Activated naive CD4-positive, alpha-beta T cell treated with anti-CD3 and anti-CD28 coated beads, Interleukin-2, amount 50 U/mL, for 72 hours (primary cell): ENCODE measurements at regions not wholly inside any gene's neighbourhood (a gene's known extent, or its start where the extent isn't known, plus 50 kb on each side); places are given as distances from the start of the nearest gene placed in this dataset.

Source experiments
- ATAC-seq, 2 donors: fragments of 150-1000 bp; cut with Tn5 transposase; 2 replicates each; pipeline ENCODE4 v1.10.0; 2021; ENCODE audit warnings: mild to moderate bottlenecking in 2 of 2, moderate library complexity in 2 of 2
- DNase-seq, 2 donors: peaks; one replicate each; pipeline ENCODE4 v3.0.0; 2021 to 2022; ENCODE audit warnings: low spot score in 2 of 2
- H3K27ac Mint-ChIP-seq, 2 donors: one replicate each; pipeline ENCODE4 v1.8.0; 2022; ENCODE audit warnings: mild to moderate bottlenecking in 2 of 2, mixed read lengths in 2 of 2
- H3K36me3 Mint-ChIP-seq, 2 donors: one replicate each; pipeline ENCODE4 v1.8.0; 2022; ENCODE audit warnings: mixed read lengths in 2 of 2
- H3K9me3 Mint-ChIP-seq, 2 donors: one replicate each; pipeline ENCODE4 v1.8.0; 2022; ENCODE audit warnings: mixed read lengths in 2 of 2

DNA sequence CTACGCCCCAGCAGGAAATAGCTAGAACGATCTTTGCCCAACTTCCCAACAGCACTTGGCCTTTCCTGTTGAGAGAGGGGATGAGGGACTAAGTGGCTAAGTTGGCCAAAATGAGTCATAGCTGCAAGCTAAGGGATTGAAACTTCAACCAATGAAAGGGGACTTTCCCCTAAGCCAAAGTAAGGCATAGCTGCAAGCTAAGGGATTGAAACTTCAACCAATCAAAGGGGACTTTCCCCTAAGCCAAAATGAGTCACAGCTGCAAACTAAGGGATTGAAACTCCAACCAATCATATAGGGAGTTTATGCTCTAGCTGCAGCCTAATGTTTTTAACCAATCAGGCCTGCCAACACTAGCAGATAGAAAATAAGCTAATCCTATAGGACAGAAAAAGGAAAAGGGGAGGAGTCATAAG lies 100.5 kb upstream of the SSTR1 start:
- peak in 1 of 2 donors; percentile 12 for DNase-seq
- Mint-ChIP-seq H3K36me3 (peaks cover 11 to 12% of the 10 kb centered on the region in 2 donors), H3K9me3 (peaks cover 10 to 28% of the 10 kb centered on the region in 2 donors)

DNA sequence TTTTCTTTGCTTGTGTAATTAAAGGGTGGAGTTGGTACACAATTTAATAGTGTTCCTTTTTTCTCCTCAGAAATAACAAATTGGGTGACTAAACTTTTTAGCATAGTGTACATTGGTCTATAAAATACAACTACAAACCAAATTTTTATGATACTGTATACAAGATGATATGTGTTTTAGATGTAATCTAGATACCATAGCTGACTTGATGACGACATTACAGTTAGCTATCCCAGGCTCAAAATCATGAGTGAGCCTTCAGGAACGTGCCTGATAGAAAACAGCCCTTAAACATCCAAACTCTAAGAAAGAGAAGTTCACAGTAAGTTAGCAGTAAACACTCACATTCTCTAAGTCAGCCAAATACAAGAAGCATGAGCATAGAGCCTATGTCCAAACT lies 99.0 kb upstream of the SSTR1 start:
- ATAC-seq (no peak), DNase-seq (no peak)
- Mint-ChIP-seq H3K36me3 (peaks cover 10 to 11% of the 10 kb centered on the region in 2 donors), H3K9me3 (peaks cover 10 to 27% of the 10 kb centered on the region in 2 donors), H3K27ac (peak overlapping the region in 1 of 2 donors; percentile 72)

More for the DNA sequence above, 100.5 kb upstream of the SSTR1 start:
- peak overlapping the region; percentile 33 to 36 for H3K27ac Mint-ChIP-seq
- ATAC-seq: peak; percentile 84 to 96

DNA sequence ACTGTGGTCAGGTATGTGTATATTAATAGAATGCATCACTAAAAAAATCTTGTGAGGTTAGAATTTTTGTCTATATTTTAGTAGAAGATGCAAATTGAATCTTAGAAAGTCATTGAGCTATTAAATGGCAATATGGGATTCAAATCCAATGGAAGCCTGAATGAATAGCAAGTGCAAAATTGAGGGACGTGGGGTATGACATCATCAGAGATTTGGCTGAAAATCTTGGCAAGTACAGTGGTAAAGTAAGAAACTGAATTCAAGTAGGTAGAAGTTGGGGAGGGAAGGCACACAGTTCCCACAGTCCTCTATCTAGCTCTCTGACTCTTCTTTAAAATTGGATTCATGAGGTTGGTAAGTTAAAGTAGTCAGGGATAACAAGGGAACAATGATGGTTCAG lies 97.4 kb upstream of the SSTR1 start:
- ATAC-seq (no peak), DNase-seq (no peak)
- peaks cover 10 to 27% of the 10 kb centered on the region in 2 donors for H3K9me3 Mint-ChIP-seq
- H3K27ac Mint-ChIP-seq: peak overlapping the region in 1 of 2 donors; percentile 15
- peaks cover 10 to 11% of the 10 kb centered on the region in 2 donors for H3K36me3 Mint-ChIP-seq

DNA sequence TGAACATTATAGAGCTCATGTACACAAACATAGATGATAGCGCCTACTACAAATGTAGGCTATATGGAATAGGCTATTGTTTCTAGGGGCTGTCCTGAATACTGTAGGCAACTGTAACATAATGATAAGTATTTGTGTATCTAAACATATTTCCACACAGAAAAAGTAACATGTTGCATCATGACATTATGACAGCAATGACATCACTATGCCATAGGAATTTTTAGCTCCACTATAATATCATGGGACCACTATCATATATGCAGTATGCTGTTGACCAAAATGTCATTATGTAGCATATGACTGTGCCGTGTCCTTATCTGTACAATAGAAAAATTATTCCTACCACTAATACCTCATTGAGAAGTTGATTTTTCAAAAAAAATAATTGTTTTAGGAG lies 96.7 kb upstream of the SSTR1 start:
- Mint-ChIP-seq H3K9me3 (peaks cover 10 to 27% of the 10 kb centered on the region in 2 donors), H3K27ac (no peak overlapping the region), H3K36me3 (peaks cover 10 to 11% of the 10 kb centered on the region in 2 donors)
- ATAC-seq (no peak), DNase-seq (no peak)

DNA sequence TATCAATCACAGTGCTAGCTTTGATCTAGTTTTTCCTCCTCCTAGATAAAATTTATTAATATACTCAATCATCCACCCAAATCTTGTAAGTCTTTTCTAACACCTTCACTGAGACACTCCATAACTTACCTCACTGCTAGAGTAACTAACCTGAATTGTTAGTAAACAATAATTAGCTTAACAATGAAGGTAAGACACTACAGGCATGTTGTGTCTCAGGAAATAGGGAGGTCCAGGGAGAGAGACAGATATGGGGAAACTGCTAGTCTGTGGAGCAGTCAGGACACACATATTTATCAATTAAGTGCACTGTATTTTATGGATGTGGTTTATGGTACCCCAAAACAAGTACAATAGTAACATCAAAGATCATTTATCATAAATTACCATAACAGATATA lies 94.2 kb upstream of the SSTR1 start:
- ATAC-seq (no peak), DNase-seq (no peak)
- no peaks in the 10 kb centered on the region for H3K36me3 Mint-ChIP-seq
- no peak overlapping the region for H3K27ac Mint-ChIP-seq
- peaks cover 0 to 11% of the 10 kb centered on the region in 2 donors for H3K9me3 Mint-ChIP-seq

DNA sequence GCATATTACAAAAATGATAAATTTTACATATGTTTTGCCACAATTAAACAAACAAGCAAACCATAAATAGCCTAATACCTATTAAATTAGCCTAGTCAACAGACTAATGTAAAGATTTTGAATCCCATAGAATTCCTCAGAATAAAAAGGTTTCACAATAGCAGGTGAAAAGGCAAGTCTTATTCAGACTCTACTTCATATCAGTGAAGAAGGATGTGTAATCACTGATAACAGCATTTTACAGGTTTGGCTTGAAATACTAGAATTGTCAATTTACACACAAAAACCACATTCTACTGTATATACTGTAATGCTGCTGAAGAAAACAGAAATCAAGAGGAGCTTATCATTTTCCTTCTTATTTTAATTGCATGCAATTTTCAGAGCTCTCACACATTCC lies 90.8 kb upstream of the SSTR1 start:
- DNase-seq (no peak), ATAC-seq (no peak)
- H3K9me3 Mint-ChIP-seq: peaks cover 4 to 7% of the 10 kb centered on the region in 2 donors
- H3K36me3 Mint-ChIP-seq: no peaks in the 10 kb centered on the region
- H3K27ac Mint-ChIP-seq: no peak overlapping the region

DNA sequence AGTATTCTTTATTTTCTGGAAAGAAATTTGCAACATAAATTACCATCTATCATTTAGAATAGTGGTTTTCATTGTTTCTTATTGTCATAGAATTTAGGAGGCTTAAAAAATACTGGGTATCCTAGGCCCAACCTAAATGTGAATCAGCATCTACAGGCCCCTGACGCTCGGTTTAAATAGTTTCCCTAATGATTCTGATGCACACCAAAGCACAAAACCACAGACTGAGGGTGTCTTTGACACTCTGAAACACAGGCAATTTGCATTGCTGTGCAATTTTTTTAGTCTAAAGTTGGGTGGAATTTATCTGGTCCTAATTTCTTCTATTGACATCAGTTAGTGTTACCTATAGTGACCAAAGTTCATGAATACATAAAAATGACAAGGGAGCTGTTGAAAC lies 87.6 kb upstream of the SSTR1 start:
- no peak overlapping the region for H3K27ac Mint-ChIP-seq
- DNase-seq: no peak
- H3K9me3 Mint-ChIP-seq: peaks cover 4 to 7% of the 10 kb centered on the region in 2 donors

DNA sequence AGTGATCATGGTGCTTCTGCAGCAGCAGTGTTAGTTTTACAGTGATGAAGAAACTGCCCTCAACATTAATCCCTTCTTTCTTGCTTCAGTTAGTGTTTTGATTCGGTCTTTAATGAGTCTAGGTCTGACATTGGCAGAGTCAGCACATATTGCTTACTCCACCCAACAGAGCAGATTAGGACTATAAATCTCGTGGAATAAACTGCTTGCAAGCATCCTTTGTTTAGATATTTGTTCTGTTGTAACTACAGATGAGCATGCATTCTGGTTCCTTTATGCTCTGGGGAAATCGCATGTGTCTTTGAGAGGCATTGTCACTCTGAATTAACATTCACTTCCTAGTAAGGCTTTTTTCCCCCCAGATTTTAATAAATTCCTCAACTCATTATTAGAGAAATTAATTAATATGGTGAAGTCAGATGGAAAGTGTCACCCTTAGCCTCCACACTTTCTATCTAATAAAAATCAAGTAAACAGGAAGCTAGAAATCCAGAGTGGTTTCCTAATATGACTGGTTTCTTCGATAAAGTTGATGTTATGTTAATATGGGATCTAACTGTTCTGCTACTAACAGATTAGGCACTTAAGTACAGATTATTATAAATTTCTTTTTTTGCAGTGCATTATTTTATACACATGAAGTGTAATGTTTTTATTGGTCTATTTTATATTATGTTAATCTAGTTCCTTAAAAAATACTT lies 86.2 kb upstream of the SSTR1 start:
- DNase-seq (no peak), ATAC-seq (no peak)
- Mint-ChIP-seq H3K36me3 (no peaks in the 10 kb centered on the region), H3K27ac (no peak overlapping the region), H3K9me3 (peaks cover 4 to 7% of the 10 kb centered on the region in 2 donors)

More for the DNA sequence above, 87.6 kb upstream of the SSTR1 start:
- no peak for ATAC-seq
- no peaks in the 10 kb centered on the region for H3K36me3 Mint-ChIP-seq

DNA sequence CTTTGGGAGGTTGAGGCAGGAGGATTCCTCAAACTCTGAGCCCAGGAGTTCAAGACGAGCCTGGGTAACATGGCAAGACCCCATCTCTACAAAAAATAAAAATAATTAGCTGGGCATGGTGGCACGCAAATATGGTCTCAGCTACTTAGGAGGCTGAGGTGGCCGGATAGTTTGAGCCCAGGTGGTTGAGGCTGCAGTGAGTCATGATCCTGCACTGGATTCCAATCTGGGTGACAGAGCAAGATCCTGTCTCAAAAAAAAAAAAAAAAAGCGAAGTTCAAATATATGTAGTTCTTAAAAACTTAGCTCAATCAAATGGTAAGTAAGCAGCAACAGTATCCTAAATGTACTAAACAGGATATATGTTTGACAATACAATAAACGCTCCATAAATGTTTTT lies 85.5 kb upstream of the SSTR1 start:
- no peaks in the 10 kb centered on the region for H3K36me3 Mint-ChIP-seq

DNA sequence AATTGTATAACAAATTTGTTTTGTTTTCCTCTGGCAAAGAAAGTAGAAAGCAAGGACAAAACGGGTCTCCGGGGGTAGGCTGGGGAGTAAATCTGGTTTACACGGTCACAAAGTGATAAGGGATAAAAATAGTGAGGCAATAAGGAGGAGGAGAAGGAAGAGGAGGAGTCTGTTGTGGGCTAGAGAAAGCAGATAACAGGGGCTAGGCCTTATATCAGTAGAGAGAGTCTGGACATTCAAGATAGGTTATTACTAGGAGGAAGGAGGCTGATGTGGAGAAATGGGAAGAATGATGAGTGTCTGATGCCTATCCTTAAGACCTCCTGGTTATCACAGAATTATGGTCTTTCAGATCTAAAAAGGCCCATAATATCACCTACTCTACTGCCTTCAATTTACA lies 83.2 kb upstream of the SSTR1 start:
- DNase-seq (no peak), ATAC-seq (no peak)
- Mint-ChIP-seq H3K27ac (no peak overlapping the region), H3K9me3 (no peaks in the 10 kb centered on the region), H3K36me3 (no peaks in the 10 kb centered on the region)

More for the DNA sequence above, 85.5 kb upstream of the SSTR1 start:
- DNase-seq (no peak), ATAC-seq (no peak)
- no peak overlapping the region for H3K27ac Mint-ChIP-seq
- H3K9me3 Mint-ChIP-seq: peaks cover 4 to 7% of the 10 kb centered on the region in 2 donors

DNA sequence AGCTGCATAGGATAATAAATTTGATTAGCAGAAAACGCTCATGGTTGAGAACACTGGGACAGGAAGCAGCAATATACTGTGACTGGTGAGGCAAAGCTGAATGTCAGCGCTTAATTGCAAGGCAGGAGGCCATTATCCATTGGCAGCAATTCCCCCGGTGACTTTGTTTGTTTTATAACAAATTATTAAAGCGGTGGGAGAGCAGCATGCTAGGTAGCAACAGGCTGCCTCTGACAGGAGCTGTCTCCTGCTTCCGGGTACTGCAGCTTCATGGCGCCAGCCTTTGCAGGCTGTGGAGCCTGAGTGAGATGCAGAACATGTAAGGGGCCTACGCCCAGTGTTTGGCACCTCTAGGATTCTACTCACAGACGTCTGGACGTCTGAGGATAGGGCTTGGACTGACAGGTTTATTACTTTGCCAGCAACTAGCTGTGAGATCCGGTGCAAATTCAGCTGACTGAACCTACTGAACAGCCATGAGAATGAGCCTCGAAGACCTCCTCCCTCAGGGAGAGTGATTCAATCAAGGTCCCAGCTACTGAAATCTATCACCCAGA lies 82.1 kb upstream of the SSTR1 start:
- Mint-ChIP-seq H3K27ac (no peak overlapping the region), H3K9me3 (peaks cover 0 to 7% of the 10 kb centered on the region in 2 donors), H3K36me3 (no peaks in the 10 kb centered on the region)
- ATAC-seq (no peak), DNase-seq (no peak)

DNA sequence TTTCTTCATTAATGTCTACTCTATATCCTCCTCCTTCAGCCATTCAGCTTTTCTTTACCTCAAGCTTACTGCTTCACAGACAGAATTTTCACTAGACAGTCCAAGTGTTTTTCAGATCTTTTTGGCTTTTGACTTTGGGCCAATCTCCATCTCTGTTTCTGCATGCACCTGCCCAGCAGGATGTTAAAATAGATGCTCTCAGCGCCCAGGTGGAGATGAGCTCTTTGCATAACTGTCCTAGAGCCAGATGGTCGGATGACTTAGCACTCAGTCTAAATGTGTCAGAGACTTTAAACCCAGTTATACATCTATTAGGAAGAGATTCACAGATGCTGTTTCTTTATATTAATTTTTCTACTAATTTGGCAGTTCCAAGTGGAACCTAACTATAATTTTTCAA lies 80.3 kb upstream of the SSTR1 start:
- ATAC-seq (no peak), DNase-seq (no peak)
- H3K9me3 Mint-ChIP-seq: peaks cover 0 to 7% of the 10 kb centered on the region in 2 donors
- no peaks in the 10 kb centered on the region for H3K36me3 Mint-ChIP-seq
- H3K27ac Mint-ChIP-seq: no peak overlapping the region

DNA sequence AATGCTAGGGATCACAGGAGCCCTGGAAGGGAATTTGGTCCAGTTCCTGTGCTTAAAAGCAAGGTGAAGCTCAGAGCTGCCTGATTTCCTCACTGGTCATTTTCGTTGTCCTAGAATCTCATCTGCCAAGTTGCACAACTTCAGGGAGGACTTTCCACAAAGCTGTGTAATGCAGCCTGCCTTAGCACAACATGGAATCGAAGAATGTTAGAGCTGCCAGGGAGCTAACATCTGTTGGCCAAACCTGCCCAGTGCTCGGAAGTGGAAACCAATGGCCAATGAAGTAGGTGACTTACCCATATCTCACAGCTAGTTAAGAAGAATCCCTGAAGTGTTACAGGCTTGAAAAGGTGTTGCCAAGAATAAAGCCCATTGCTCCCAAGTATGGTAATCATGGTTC lies 79.9 kb upstream of the SSTR1 start:
- no peak overlapping the region for H3K27ac Mint-ChIP-seq
- ATAC-seq: no peak
- no peaks in the 10 kb centered on the region for H3K36me3 Mint-ChIP-seq
- DNase-seq: no peak
- peaks cover 0 to 7% of the 10 kb centered on the region in 2 donors for H3K9me3 Mint-ChIP-seq

DNA sequence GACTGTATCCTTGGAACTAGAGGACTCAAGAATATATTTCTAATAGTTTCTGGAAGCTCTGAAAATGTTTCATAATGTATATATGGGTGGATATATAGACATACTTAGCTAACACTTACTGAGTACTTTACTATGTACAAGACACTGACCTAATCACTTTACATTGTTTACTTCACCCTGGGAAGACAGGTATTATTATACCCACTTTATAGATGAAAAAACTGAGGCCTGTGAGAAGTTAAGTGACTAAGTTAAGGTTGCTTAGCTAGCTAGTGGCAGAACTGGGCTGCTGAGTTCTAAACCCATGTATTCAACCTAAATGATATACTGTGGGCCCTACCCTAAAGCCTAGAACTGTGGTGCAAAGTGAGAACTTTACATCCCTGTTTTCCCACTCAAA lies 79.1 kb upstream of the SSTR1 start:
- ATAC-seq (no peak), DNase-seq (no peak)
- Mint-ChIP-seq H3K27ac (no peak overlapping the region), H3K9me3 (peaks cover 0 to 7% of the 10 kb centered on the region in 2 donors), H3K36me3 (no peaks in the 10 kb centered on the region)

DNA sequence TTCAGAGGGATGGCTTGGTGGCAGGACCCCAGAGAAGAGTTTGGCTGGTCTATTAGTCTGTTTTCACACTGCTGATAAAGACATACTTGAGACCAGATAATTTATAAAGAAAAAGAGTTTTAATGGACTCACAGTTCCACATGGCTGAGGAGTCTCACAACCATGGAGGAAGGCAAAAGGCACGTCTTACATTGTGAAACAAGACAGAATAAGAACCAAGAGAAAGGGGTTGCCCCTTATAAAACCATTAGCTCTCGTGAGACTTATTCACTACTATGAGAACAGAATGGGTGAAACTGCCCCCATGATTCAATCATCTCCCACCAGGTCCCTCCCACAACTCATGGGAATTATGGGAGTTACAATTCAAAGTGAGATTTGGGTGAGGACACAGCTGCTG lies 78.5 kb upstream of the SSTR1 start:
- peak in 1 of 2 donors; percentile 56 for ATAC-seq
- DNase-seq: no peak
- H3K36me3 Mint-ChIP-seq: no peaks in the 10 kb centered on the region
- no peak overlapping the region for H3K27ac Mint-ChIP-seq
- peaks cover 0 to 7% of the 10 kb centered on the region in 2 donors for H3K9me3 Mint-ChIP-seq

DNA sequence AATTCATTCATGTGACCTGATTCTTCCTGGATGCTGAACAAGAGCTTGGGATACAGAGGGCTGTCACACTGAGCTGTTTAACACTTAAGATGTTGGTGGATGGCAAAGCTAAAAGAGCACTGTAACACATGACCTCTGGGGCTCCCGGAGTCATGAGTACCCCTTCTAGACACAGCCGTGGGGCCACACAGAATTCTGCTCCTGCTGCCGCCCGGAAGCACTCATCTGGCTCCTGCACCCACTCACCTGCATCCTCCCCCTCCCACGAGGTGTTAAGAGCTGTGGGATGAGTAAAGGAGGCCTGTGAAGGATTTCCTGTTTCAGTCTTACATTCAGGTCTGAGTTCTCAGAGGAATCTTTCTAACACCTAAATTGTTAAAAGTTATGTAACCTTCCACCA lies 78.0 kb upstream of the SSTR1 start:
- peak; percentile 86 to 96 for ATAC-seq
- H3K27ac Mint-ChIP-seq: no peak overlapping the region
- no peaks in the 10 kb centered on the region for H3K36me3 Mint-ChIP-seq
- peak in 1 of 2 donors; percentile 33 for DNase-seq
- peaks cover 0 to 7% of the 10 kb centered on the region in 2 donors for H3K9me3 Mint-ChIP-seq

DNA sequence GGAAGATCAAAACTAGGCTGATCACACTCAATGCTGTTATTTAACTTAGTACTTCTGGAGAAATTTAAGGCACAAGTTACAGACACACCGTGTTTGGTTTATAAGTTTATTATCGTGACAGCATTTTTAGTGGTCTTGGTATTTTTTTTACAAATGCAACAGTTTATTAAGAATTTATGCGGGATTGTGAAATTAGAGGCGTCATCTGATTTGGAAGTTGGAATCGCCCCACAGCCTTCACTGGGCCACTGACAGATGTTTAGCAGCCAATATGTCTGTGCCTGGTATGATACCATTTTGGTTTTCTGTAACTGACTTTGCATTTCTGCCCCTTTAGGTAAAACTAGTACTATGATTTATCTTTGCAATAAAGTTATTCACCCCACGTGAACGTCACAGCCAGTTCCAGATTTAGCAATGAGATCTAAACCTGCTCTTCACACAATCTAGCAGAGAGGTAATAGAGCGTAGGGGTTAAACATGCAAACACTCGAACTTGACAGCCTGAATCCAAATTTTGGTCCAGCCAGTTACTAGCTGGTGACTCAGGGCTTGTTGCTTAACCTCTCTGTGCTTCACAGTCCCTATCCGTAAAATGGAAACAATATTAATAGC lies 73.2 kb upstream of the SSTR1 start:
- Mint-ChIP-seq H3K27ac (no peak overlapping the region), H3K36me3 (no peaks in the 10 kb centered on the region), H3K9me3 (peaks cover 0 to 7% of the 10 kb centered on the region in 2 donors)
- no peak for ATAC-seq
- no peak for DNase-seq
